ELF-1 (cell line): ENCODE measurements at regions not wholly inside any gene's neighbourhood (a gene's known extent, or its start where the extent isn't known, plus 50 kb on each side); places are given as distances from the start of the nearest gene placed in this dataset.

Experiments used
- DNase-seq: peaks from one replicate; pipeline ENCODE4 v3.0.0-alpha.2; 2016; ENCODE audit warnings: low read depth, low spot score

GRCh38 chr11:42571878-42572610 lies 739.8 kb upstream of the API5 start:
- DNase-seq: no peak

GRCh38 chr11:42576318-42576717 lies 735.5 kb upstream of the API5 start:
- DNase-seq: no peak

GRCh38 chr11:42589286-42589685 lies 722.5 kb upstream of the API5 start:
- no peak for DNase-seq

- no peak for DNase-seq
Measured at GRCh38 chr11:42591841-42592240, 720.0 kb upstream of the API5 start.

- no peak for DNase-seq
Measured at GRCh38 chr11:42593441-42593840, 718.4 kb upstream of the API5 start.

GRCh38 chr11:42595876-42596275 lies 715.9 kb upstream of the API5 start:
- DNase-seq: peak; percentile 9

- no peak for DNase-seq
Measured at GRCh38 chr11:42596576-42597145, 715.1 kb upstream of the API5 start.

GRCh38 chr11:42598341-42598740 lies 713.5 kb upstream of the API5 start:
- no peak for DNase-seq

- no peak for DNase-seq
Measured at GRCh38 chr11:42620796-42621195, 691.0 kb upstream of the API5 start.

GRCh38 chr11:42625757-42626665 lies 685.8 kb upstream of the API5 start:
- no peak for DNase-seq

GRCh38 chr11:42631220-42631843 lies 680.5 kb upstream of the API5 start:
- DNase-seq: no peak

- DNase-seq: no peak
Measured at GRCh38 chr11:42646959-42647358, 664.8 kb upstream of the API5 start.

- DNase-seq: no peak
Measured at GRCh38 chr11:42647993-42648392, 663.8 kb upstream of the API5 start.

- no peak for DNase-seq
Measured at GRCh38 chr11:42651621-42652020, 660.2 kb upstream of the API5 start.

- no peak for DNase-seq
Measured at GRCh38 chr11:42657169-42657568, 654.6 kb upstream of the API5 start.

- DNase-seq: no peak
Measured at GRCh38 chr11:42661942-42662341, 649.9 kb upstream of the API5 start.

GRCh38 chr11:42669248-42669976 lies 642.4 kb upstream of the API5 start:
- DNase-seq: no peak

GRCh38 chr11:42674436-42674835 lies 637.4 kb upstream of the API5 start:
- no peak for DNase-seq

GRCh38 chr11:42707541-42707940 lies 604.3 kb upstream of the API5 start:
- no peak for DNase-seq

- no peak for DNase-seq
Measured at GRCh38 chr11:42709216-42709615, 602.6 kb upstream of the API5 start.

- no peak for DNase-seq
Measured at GRCh38 chr11:42713279-42713678, 598.5 kb upstream of the API5 start.
